Coronary artery (tissue), 2 donors: ENCODE measurements at regions not wholly inside any gene's neighbourhood (a gene's known extent, or its start where the extent isn't known, plus 50 kb on each side); places are given as distances from the start of the nearest gene placed in this dataset.

Experiments
- DNase-seq: peaks from one replicate; pipeline ENCODE4 v3.0.0-alpha.2; 2017; ENCODE audit warnings: low spot score
- H3K27ac ChIP-seq, 2 donors: fragments of 200-600 bp; sonication (generic); one replicate each; pipeline ENCODE4 v1.5.1; 2016 to 2019
- H3K4me3 ChIP-seq: fragments of 200-600 bp; sonication (generic); 2 replicates; pipeline ENCODE4 v1.5.1; 2016; ENCODE audit warnings: mild to moderate bottlenecking, moderate library complexity
- CTCF ChIP-seq: fragments of 200-600 bp; sonication (generic); IDR thresholded peaks from one replicate; pipeline ENCODE4 v1.5.1; 2019; ENCODE audit warnings: antibody characterized with exemption

GRCh38 chr15:66894986-66895780 is 170.2 kb upstream of the SMAD3 start:
- peak overlapping the region in 1 of 2 donors; percentile 9 for H3K27ac ChIP-seq
- DNase-seq: peak; percentile 62
- TF ChIP-seq CTCF: no peak
- H3K4me3 ChIP-seq: no peak overlapping the region

- TF ChIP-seq CTCF: no peak
- Histone ChIP-seq H3K27ac (no peak overlapping the region), H3K4me3 (no peak overlapping the region)
- DNase-seq: peak; percentile 17
These were observed 169.5 kb upstream of the SMAD3 start for GRCh38 chr15:66895794-66896453.

- Histone ChIP-seq H3K27ac (no peak overlapping the region), H3K4me3 (no peak overlapping the region)
- peak; percentile 43 for DNase-seq
- no peak for TF ChIP-seq CTCF
These were observed 168.8 kb upstream of the SMAD3 start for GRCh38 chr15:66896611-66897010.

- DNase-seq: peak; percentile 68
- Histone ChIP-seq H3K4me3 (no peak overlapping the region), H3K27ac (no peak overlapping the region)
- no peak for TF ChIP-seq CTCF
These were observed 168.0 kb upstream of the SMAD3 start for GRCh38 chr15:66897416-66897815.

GRCh38 chr15:66897971-66898370 is 167.4 kb upstream of the SMAD3 start:
- peak; percentile 58 for DNase-seq
- no peak overlapping the region for H3K27ac ChIP-seq
- TF ChIP-seq CTCF: no peak
- H3K4me3 ChIP-seq: no peak overlapping the region

- H3K4me3 ChIP-seq: no peak overlapping the region
- TF ChIP-seq CTCF: no peak
- H3K27ac ChIP-seq: no peak overlapping the region
- DNase-seq: no peak
These were observed 166.6 kb upstream of the SMAD3 start for GRCh38 chr15:66898656-66899386.
